NB4 (cell line): ENCODE measurements at regions not wholly inside any gene's neighbourhood (a gene's known extent, or its start where the extent isn't known, plus 50 kb on each side); places are given as distances from the start of the nearest gene placed in this dataset.

ENCODE experiments used
- DNase-seq: peaks from one replicate; pipeline ENCODE4 v3.0.0; 2010; ENCODE audit warnings: low read depth
- H3K4me3 ChIP-seq: one replicate; pipeline ENCODE4 v1.5.1; 2011; ENCODE audit warnings: mild to moderate bottlenecking, low read depth, low read length, moderate library complexity
- CTCF ChIP-seq: IDR thresholded peaks from one replicate; pipeline ENCODE4 v1.5.1; 2012; ENCODE audit warnings: low read depth, low read length
- MAX ChIP-seq: IDR thresholded peaks from 2 replicates; pipeline ENCODE4 v1.6.1; 2011; ENCODE audit warnings: low read depth, low read length
- MYC ChIP-seq: IDR thresholded peaks from 2 replicates; pipeline ENCODE4 v1.6.1; 2011; ENCODE audit warnings: low read depth, low read length
- POLR2A ChIP-seq: IDR thresholded peaks from 2 replicates; pipeline ENCODE4 v1.6.1; 2011; ENCODE audit warnings: mild to moderate bottlenecking; ENCODE audit not compliant: insufficient read length; ENCODE audit errors: extremely low read depth

GRCh38 chr14:104461676-104462449, 117.7 kb upstream of the C14orf180 start:
- no peak for DNase-seq

GRCh38 chr14:104462651-104463630, 116.6 kb upstream of the C14orf180 start:
- no peak for DNase-seq
- no peak for TF ChIP-seq MAX
- no peak for TF ChIP-seq CTCF
- no peak for TF ChIP-seq POLR2A
- no peak for TF ChIP-seq MYC
- H3K4me3 ChIP-seq, result no peak overlapping the region

More at GRCh38 chr14:104461676-104462449, 117.7 kb upstream of the C14orf180 start:
- no peak overlapping the region for H3K4me3 ChIP-seq
- TF ChIP-seq MYC (no peak), POLR2A (no peak), MAX (no peak), CTCF (no peak)

- H3K4me3 ChIP-seq, result no peak overlapping the region
- DNase-seq, result no peak
- no peak for TF ChIP-seq POLR2A
- no peak for TF ChIP-seq MAX
- TF ChIP-seq MYC, result no peak
- no peak for TF ChIP-seq CTCF
Measured at GRCh38 chr14:104464907-104465306, 114.7 kb upstream of the C14orf180 start.

- no peak for TF ChIP-seq MAX
- no peak for TF ChIP-seq POLR2A
- no peak for TF ChIP-seq CTCF
- TF ChIP-seq MYC, result no peak
- no peak overlapping the region for H3K4me3 ChIP-seq
- DNase-seq, result no peak
Measured at GRCh38 chr14:104465482-104466390, 113.8 kb upstream of the C14orf180 start.

GRCh38 chr14:104467236-104467635, 112.3 kb upstream of the C14orf180 start:
- no peak overlapping the region for H3K4me3 ChIP-seq
- TF ChIP-seq MAX (no peak), POLR2A (no peak), CTCF (no peak), MYC (no peak)
- no peak for DNase-seq
